Neuron (in vitro differentiated cells): ENCODE measurements at regions not wholly inside any gene's neighbourhood (a gene's known extent, or its start where the extent isn't known, plus 50 kb on each side); places are given as distances from the start of the nearest gene placed in this dataset.
"Not testable (repeated sequence)": the region's sequence is repeated elsewhere in the genome, so short reads cannot be mapped to it uniquely, and the experiment has no call there.

Experiments used
- H2AFZ ChIP-seq: one replicate; pipeline ENCODE4 v1.6.1; 2013; ENCODE audit warnings: low read depth, mild to moderate bottlenecking, inconsistent platforms, low read length, moderate library complexity
- H3K27me3 ChIP-seq: one replicate; pipeline ENCODE4 v1.6.1; 2013; ENCODE audit warnings: low read length; ENCODE audit not compliant: insufficient read depth
- H3K36me3 ChIP-seq: one replicate; pipeline ENCODE4 v1.6.1; 2013; ENCODE audit warnings: low read length; ENCODE audit not compliant: insufficient read depth
- H3K4me1 ChIP-seq: one replicate; pipeline ENCODE4 v1.6.1; 2013; ENCODE audit warnings: low read length; ENCODE audit not compliant: insufficient read depth
- H3K4me3 ChIP-seq: 2 replicates; pipeline ENCODE4 v1.5.1; 2013; ENCODE audit warnings: mild to moderate bottlenecking, low read length, moderate library complexity
- H3K9me3 ChIP-seq: one replicate; pipeline ENCODE4 v1.6.1; 2013; ENCODE audit warnings: low read length

DNA sequence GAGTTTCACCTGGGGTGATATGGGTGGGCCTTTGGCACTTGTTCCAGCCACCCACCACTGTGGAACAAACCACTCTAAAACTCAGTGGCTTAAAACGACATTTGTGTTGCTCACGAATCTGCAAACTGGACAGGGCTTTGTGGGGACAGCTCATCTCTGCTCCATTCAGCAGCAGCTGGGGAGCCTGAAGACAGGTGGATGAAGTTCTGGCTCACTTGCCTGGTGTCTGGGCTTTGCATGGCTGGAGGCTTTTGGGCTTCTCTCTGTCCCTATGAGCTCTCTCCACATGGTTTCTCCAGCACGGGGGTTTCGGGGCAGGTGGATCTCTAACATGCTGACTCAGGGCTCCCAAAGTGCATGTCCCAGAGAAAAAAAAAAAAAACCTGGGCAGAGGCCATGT is 93.0 kb upstream of the GLI2 start:
- Histone ChIP-seq H3K27me3 (peaks cover 8% of the 10 kb centered on the region), H3K4me3 (no peak overlapping the region), H3K4me1 (no peaks in the 10 kb centered on the region), H3K36me3 (no peaks in the 10 kb centered on the region), H2AFZ (no peak overlapping the region), H3K9me3 (no peaks in the 10 kb centered on the region)

DNA sequence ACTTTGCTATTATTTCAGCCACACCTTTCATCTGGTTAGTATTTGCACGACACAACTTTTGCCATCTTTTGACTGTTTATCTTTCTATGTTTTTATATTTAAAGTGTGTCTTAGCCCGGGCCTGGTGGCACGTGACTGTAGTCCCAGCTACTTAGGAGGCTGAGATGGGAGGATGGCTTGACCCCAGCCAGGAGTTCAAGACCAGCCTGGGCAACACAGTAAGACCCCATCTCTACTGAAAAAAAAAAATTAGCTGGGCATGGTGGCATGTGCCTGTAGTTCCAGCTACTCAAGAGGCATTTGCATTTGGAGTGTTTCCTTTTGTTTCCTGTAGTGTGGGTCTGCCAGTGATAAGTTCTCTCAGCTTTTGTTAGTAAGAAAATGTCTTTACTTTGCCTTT is 88.7 kb upstream of the GLI2 start:
- peaks cover 3% of the 10 kb centered on the region for H3K27me3 ChIP-seq
- H3K9me3 ChIP-seq = peaks cover 3% of the 10 kb centered on the region
- no peaks in the 10 kb centered on the region for H3K36me3 ChIP-seq
- no peaks in the 10 kb centered on the region for H3K4me1 ChIP-seq
- H2AFZ ChIP-seq = no peak overlapping the region
- H3K4me3 ChIP-seq = no peak overlapping the region

DNA sequence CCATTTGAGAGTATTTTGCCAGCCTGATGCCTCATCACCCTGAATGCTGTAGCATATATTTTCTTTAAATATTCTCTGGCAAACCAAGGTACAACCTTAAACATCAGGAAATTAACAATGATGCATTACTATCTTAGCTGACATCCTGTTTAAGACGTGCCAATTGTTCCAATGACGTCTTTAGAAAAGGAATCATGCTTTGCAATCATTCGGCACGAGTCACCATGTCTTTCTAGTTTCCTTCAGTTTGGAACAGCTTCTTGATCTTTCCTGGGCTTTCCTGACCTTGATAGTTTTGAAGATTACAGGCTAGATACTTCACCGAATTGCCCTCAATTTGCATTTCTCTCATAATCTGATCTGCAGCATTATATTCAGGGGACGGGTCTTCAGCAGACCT is 88.2 kb upstream of the GLI2 start:
- no peak overlapping the region for H2AFZ ChIP-seq
- H3K27me3 ChIP-seq = peaks cover 3% of the 10 kb centered on the region
- H3K4me3 ChIP-seq = no peak overlapping the region
- peaks cover 3% of the 10 kb centered on the region for H3K9me3 ChIP-seq
- H3K4me1 ChIP-seq = no peaks in the 10 kb centered on the region
- no peaks in the 10 kb centered on the region for H3K36me3 ChIP-seq

DNA sequence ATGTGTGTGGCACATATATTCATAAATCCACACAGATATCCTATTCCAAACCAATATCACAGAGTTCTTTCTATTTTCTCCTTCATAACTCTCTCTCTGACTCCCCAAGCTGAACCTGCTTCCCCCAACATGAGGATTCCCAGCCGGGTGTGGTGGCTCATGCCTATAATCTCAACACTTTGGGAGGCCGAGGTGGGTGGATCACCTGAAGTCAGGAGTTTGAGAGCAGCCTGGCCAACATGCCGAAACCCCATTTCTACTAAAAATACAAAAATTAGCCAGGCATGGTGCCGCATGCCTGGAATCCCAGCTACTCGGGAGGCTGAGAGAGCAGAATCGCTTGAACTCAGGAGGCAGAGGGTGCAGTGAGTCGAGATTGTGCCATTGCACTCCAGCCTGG is 86.3 kb upstream of the GLI2 start:
- H2AFZ ChIP-seq, H3K27me3 ChIP-seq, H3K36me3 ChIP-seq, H3K4me3 ChIP-seq, H3K4me1 ChIP-seq, H3K9me3 ChIP-seq: not testable (repeated sequence)

DNA sequence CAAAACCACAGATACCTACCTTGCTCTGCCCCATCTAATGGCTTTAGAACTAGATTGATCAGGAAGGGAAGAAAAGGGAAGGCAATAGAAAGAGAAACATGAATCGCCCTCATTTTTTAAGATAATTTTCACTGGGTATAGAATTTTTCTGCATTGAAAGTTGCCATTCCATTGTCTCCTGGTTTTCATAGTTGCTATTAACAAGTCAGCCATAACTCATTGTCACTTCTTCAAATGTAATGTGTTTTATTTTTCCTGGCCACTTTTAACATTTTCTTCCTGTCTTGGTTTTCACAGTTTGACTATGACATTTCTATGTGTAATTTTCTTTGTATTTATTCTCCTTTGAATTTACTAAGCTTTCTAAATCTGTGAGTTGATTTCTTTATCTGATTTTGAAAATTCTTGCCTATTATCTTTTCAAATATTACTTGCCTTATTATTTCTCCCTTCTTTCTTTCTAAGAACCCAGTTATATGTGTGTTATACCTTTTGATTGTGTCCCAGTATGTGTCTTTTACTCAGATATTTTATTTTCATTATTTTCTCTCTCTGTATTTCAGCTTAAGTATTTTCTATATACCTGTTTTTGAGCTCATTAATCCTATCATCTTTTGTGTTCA is 85.5 kb upstream of the GLI2 start:
- Histone ChIP-seq H3K9me3 (peaks cover 6% of the 10 kb centered on the region), H3K27me3 (no peaks in the 10 kb centered on the region), H3K4me3 (no peak overlapping the region), H2AFZ (no peak overlapping the region), H3K4me1 (no peaks in the 10 kb centered on the region), H3K36me3 (no peaks in the 10 kb centered on the region)

DNA sequence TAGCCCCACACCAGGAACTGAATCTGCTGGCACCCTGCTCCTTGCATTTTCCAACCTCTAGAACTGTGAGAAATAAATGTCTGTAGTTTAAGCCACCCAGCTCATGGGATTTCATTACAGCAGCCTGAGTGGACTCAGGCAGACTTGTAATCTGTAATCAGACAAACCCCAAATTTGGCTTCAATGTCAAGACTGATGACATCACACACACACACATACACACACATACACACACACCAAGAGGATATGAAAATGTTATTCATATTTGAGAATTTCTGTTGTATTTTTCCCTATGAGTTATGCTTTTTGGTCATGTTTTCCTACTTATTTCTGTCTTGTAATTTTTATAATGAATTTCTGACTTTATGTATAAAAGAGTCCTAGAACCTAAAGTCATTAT is 83.8 kb upstream of the GLI2 start:
- Histone ChIP-seq H3K9me3 (peaks cover 6% of the 10 kb centered on the region), H3K4me3 (no peak overlapping the region), H3K4me1 (no peaks in the 10 kb centered on the region), H3K27me3 (no peaks in the 10 kb centered on the region), H2AFZ (no peak overlapping the region), H3K36me3 (no peaks in the 10 kb centered on the region)

DNA sequence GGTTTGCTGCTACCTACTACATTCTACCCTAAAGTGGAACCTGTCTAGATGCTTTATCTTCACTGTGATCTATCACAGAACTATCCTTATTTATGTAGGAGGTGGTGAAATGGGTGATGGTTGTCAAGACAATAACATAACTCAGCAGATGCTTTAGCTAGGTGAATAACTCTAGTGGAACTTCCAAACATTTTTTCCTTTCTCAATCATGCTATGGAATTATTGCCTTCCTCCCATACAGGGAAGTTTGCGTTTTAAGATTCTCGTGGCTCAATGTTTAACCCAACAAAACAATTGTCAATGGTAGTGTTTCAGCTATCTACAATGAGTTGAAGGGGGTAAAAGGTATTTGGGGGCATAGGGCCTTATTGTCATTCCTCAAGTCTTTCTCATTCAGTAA is 82.6 kb upstream of the GLI2 start:
- no peaks in the 10 kb centered on the region for H3K4me1 ChIP-seq
- peaks cover 6% of the 10 kb centered on the region for H3K9me3 ChIP-seq
- no peak overlapping the region for H3K4me3 ChIP-seq
- no peak overlapping the region for H2AFZ ChIP-seq
- H3K27me3 ChIP-seq = peaks cover 6% of the 10 kb centered on the region
- no peaks in the 10 kb centered on the region for H3K36me3 ChIP-seq

DNA sequence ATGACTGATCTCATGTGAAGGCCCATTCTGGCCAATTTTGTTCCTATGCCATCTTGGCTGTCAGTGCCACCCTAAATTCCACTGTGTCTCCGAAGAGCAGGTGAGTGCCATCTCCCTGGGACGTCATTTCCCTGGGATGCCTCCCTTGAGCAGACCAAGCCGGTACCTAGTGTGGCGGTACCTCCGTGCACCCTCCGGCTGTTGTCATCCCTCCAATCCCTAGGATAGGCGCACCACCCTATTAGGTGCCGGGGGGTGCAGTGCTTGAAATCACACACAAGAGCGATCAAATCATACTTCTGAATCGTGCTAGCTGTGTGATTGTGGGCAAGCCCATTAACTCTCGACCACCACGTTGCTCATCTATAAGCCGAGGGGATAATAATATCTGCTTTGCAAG is 81.8 kb upstream of the GLI2 start:
- H3K36me3 ChIP-seq = no peaks in the 10 kb centered on the region
- peaks cover 6% of the 10 kb centered on the region for H3K9me3 ChIP-seq
- H2AFZ ChIP-seq = no peak overlapping the region
- peaks cover 6% of the 10 kb centered on the region for H3K27me3 ChIP-seq
- no peaks in the 10 kb centered on the region for H3K4me1 ChIP-seq
- H3K4me3 ChIP-seq = no peak overlapping the region

DNA sequence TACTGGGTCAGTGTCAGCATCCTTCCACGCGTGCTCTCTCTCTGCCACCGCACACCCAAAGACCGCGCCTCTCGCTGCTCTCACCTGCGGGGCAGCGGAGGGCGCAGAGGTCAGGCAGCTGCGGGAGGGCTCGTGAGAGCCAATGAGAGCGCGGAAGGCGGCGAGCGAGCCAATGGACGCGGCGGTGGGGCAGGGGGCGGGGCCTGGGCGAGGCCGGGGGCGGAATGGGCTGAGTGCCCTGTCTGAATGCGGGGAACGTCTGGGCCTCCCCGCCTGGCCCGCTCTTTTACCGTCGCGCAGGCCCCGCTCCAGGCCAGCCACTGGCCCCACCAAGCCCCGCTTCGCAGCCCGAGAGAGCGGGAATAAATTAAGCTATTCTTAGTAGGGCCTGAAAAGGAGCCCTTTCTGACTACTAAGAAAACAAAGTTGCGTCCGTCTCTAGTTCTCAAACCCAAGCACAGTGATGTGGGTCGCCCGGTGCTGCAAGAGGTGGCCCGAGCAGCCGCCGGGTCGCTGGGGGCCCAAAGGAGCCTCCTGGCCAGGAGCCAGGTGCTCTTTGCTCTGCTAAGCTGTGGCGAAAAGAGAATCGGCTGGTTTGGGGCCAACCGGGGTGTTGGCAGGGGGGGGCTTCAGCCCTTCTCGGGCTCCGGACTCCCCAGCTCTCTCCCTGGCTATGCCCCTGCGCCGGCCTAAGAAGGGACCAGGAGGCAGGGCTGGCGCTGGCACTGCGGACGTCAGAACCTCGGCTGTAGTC is 81.1 kb upstream of the GLI2 start:
- peaks cover 12% of the 10 kb centered on the region for H3K27me3 ChIP-seq
- H3K9me3 ChIP-seq = peaks cover 3% of the 10 kb centered on the region
- H3K4me1 ChIP-seq = no peaks in the 10 kb centered on the region
- H3K4me3 ChIP-seq = no peak overlapping the region
- no peaks in the 10 kb centered on the region for H3K36me3 ChIP-seq
- no peak overlapping the region for H2AFZ ChIP-seq

DNA sequence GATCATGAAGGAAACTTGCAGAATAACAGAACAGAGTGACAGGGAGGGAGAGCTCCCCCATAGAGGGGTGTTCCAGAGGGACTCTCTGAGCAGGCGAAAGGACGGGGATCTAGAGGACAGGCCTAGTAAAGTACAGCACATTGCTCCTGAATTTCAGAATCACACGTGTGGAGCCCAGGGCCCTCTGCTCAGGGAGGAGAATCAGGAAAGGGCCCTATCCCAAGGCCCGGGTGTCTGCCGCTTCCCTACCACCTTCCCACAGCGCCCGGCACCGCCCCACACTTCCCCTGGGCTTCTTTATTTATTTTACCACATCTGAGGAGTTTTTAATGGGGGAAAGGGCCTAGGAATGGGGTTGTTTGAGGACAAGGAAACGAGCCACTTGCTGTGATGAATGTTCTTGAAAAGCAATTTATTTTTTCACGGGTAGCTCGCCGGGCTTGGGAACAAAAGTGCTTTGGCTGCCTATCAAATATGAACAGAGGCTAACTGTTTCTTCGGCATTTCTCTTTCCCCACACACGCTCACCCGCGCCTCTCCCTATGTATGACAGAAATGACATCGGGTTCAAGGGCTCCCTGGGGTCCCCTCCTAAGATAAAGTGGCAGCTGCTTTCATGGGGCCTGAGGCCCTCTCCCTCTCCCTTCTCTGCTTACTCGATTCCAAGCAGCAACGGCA is 79.3 kb upstream of the GLI2 start:
- H3K4me3 ChIP-seq = no peak overlapping the region
- no peak overlapping the region for H2AFZ ChIP-seq
- H3K36me3 ChIP-seq = no peaks in the 10 kb centered on the region
- peaks cover 3% of the 10 kb centered on the region for H3K9me3 ChIP-seq
- H3K4me1 ChIP-seq = peaks cover 4% of the 10 kb centered on the region
- H3K27me3 ChIP-seq = peaks cover 23% of the 10 kb centered on the region

DNA sequence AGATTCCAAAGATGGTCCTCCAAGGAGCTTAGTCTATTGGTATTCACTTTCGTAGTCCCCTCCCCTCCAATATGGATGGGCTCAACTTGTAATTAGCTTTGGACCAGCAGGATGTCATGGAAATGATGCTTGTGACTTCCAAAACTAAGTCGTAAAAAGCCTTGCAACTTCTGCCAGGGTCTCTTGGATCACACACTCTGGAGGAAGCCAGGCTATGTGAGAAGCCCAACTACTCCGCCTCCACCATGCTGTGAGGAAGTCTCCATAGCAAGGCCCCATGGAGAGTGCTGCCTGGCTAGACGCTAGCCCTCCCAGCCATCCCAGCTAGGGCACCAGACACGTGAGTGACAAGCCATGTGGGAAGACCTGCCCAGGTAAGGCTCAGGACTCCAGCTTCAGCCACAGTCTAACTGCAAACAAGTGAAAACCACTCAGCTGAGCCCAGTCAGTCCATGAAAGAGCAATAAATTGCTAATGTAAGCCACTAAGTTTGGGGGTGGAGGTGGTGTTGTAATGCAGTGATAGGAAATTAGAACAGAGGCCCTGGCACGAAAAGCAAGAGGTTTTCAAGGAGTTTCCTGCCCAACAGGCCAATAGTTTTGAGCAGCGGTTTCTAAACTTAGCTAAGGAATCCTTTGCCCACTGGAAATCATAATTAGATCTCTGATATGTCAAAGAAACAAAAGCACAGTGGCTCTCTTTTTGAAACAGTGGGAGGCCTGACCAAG is 77.5 kb upstream of the GLI2 start:
- Histone ChIP-seq H2AFZ (no peak overlapping the region), H3K4me3 (no peak overlapping the region), H3K4me1 (peaks cover 8% of the 10 kb centered on the region), H3K36me3 (no peaks in the 10 kb centered on the region), H3K27me3 (peaks cover 23% of the 10 kb centered on the region), H3K9me3 (peaks cover 3% of the 10 kb centered on the region)

DNA sequence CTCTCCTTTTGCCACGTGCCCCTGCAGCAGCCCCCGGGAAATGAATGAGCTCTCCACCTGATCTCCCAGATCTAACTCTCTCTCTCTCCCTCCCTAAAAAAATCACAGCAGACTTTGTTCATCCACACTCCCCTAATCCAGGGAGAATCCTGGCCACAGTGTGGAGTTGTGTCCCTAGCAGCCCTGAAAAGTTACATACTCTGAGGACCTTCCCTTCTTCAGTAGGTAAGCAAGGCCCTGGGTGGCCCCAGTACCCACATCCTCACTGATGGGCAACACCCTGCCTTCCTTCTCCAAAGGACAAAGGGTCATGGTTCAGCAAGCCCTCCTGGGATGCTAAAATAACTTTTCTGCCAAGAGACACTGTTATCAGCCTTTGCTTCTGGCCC is 76.9 kb upstream of the GLI2 start:
- Histone ChIP-seq H2AFZ (no peak overlapping the region), H3K36me3 (no peaks in the 10 kb centered on the region), H3K4me3 (no peak overlapping the region), H3K27me3 (peaks cover 23% of the 10 kb centered on the region), H3K9me3 (peaks cover 3% of the 10 kb centered on the region), H3K4me1 (peaks cover 8% of the 10 kb centered on the region)
